Endothelial cell of umbilical vein (primary cell): ENCODE measurements at regions not wholly inside any gene's neighbourhood (a gene's known extent, or its start where the extent isn't known, plus 50 kb on each side); places are given as distances from the start of the nearest gene placed in this dataset.

Source experiments
- BruUV-seq: library from RNA; stranded (reverse); fragments of 400-500 nt; replicated peaks from 2 replicates; lab custom pipeline; 2021; lab: Mats Ljungman, UMichigan
- CTCF ChIA-PET: fragments of 300-600, 350-600 bp; sonication (Branson Sonifier 250); formaldehyde crosslinking; loops from one replicate; lab custom pipeline; 2021; ENCODE audit warnings: antibody characterized with exemption, inconsistent platforms; lab: Charles Lee
- POLR2A ChIA-PET: fragments of 300-600, 350-600 bp; sonication (Branson Sonifier 250); formaldehyde crosslinking; loops from one replicate; lab custom pipeline; 2021; ENCODE audit warnings: antibody characterized with exemption, inconsistent platforms; lab: Charles Lee
- DNase-seq: peaks from one replicate; pipeline ENCODE4 v3.0.0-alpha.2; 2011; ENCODE audit warnings: low read depth, low spot score
- FAIRE-seq: peaks from 2 replicates; lab custom pipeline; 2011; peaks lifted over from hg19 to GRCh38; lab: Jason Lieb, UNC
- H2AFZ ChIP-seq: 2 replicates; pipeline ENCODE4 v1.6.0; 2012; ENCODE audit warnings: low read depth, low read length, control low read depth, inconsistent platforms
- H3K27ac ChIP-seq: 2 replicates; pipeline ENCODE4 v1.5.1; 2011; ENCODE audit warnings: low read depth, mild to moderate bottlenecking, control low read depth, low read length, moderate library complexity; ENCODE audit not compliant: insufficient read depth
- H3K27me3 ChIP-seq, 2 experiments: 2 replicates each; pipeline versions ENCODE4 v1.6.0 to v1.6.1; 2011; ENCODE audit warnings: low read length in 2 of 2, mixed read lengths in 1 of 2; ENCODE audit not compliant: control insufficient read depth in 2 of 2, insufficient read depth in 2 of 2
- H3K36me3 ChIP-seq, 2 experiments: 2 replicates in 1 of 2; 3 replicates in 1 of 2; pipeline ENCODE4 v1.5.1; 2011; ENCODE audit warnings: low read length in 2 of 2, mild to moderate bottlenecking in 1 of 2, moderate library complexity in 1 of 2; ENCODE audit not compliant: control insufficient read depth in 2 of 2, insufficient read depth in 2 of 2; ENCODE audit errors: extremely low read depth in 1 of 2
- H3K4me1 ChIP-seq: 3 replicates; pipeline ENCODE4 v1.5.1; 2011; ENCODE audit warnings: mild to moderate bottlenecking, low read length; ENCODE audit not compliant: control insufficient read depth, insufficient read depth; ENCODE audit errors: extremely low read depth
- H3K4me2 ChIP-seq: 2 replicates; pipeline ENCODE4 v1.6.1; 2011; ENCODE audit warnings: low read length, control low read depth, mixed read lengths; ENCODE audit not compliant: insufficient read depth
- H3K4me3 ChIP-seq, 3 experiments: fragments of 200-600 bp in 1 of 3; sonication (generic), shearing (Covaris generic) in 1 of 3; replicated peaks in 1 of 3; 2 replicates each; pipeline ENCODE4 v1.5.1; 2011 to 2016; ENCODE audit warnings: control low read depth in 3 of 3, low read length in 3 of 3, mild to moderate bottlenecking in 2 of 3, inconsistent platforms in 1 of 3, low read depth in 1 of 3, moderate library complexity in 1 of 3; ENCODE audit not compliant: insufficient read depth in 1 of 3
- H3K79me2 ChIP-seq: 2 replicates; pipeline ENCODE4 v1.6.0; 2012; ENCODE audit warnings: low read length, inconsistent platforms; ENCODE audit not compliant: control insufficient read depth, insufficient read depth
- H3K9ac ChIP-seq: replicated peaks from 2 replicates; pipeline ENCODE3; 2011; ENCODE audit warnings: low read length, control low read depth; ENCODE audit not compliant: insufficient read depth; ENCODE audit errors: extremely low read depth
- H3K9me1 ChIP-seq: replicated peaks from 3 replicates; pipeline ENCODE4 v1.6.0; 2011; ENCODE audit warnings: mild to moderate bottlenecking, low read length; ENCODE audit not compliant: control insufficient read depth, insufficient read depth; ENCODE audit errors: extremely low read depth
- H3K9me3 ChIP-seq: replicated peaks from 2 replicates; pipeline ENCODE4 v1.5.1; 2012; ENCODE audit warnings: low read length, inconsistent platforms; ENCODE audit not compliant: control insufficient read depth, insufficient read depth
- H4K20me1 ChIP-seq: replicated peaks from 2 replicates; pipeline ENCODE3; 2011; ENCODE audit warnings: mild to moderate bottlenecking, low read length; ENCODE audit not compliant: control insufficient read depth, insufficient read depth; ENCODE audit errors: extremely low read depth
- CTCF ChIP-seq, 2 donors: IDR thresholded peaks; 1 replicate in 1 of 2; 2 replicates in 1 of 2; pipeline ENCODE4 v1.5.1; 2011; ENCODE audit warnings: low read length in 2 of 2, mild to moderate bottlenecking in 2 of 2, moderate library complexity in 2 of 2, control low read depth in 1 of 2, inconsistent platforms in 1 of 2, low read depth in 1 of 2; ENCODE audit not compliant: insufficient read depth in 1 of 2; ENCODE audit errors: extremely low read depth in 1 of 2
- EZH2 ChIP-seq: IDR thresholded peaks from 2 replicates; pipeline ENCODE4 v1.6.1; 2012; ENCODE audit warnings: borderline replicate concordance, low read depth, mild to moderate bottlenecking, moderate library complexity, low read length, inconsistent platforms; ENCODE audit not compliant: severe bottlenecking
- FOS ChIP-seq: IDR thresholded peaks from 2 replicates; pipeline ENCODE4 v1.6.1; 2011; ENCODE audit warnings: mild to moderate bottlenecking, low read length, moderate library complexity, borderline replicate concordance; ENCODE audit not compliant: insufficient read depth
- GATA2 ChIP-seq: IDR thresholded peaks from 2 replicates; pipeline ENCODE4 v1.7.0; 2011; ENCODE audit warnings: low read depth, mild to moderate bottlenecking, moderate library complexity, mixed read lengths, low read length; ENCODE audit not compliant: insufficient read length, insufficient read depth
- JUN ChIP-seq: IDR thresholded peaks from 2 replicates; pipeline ENCODE4 v1.6.1; 2011; ENCODE audit warnings: borderline replicate concordance, low read depth; ENCODE audit not compliant: insufficient read length, insufficient read depth
- MAX ChIP-seq: IDR thresholded peaks from 2 replicates; pipeline ENCODE4 v1.6.1; 2011; ENCODE audit not compliant: insufficient read depth, insufficient read length
- MYC ChIP-seq: IDR thresholded peaks from one replicate; pipeline ENCODE4 v1.6.1; 2011; ENCODE audit warnings: mild to moderate bottlenecking, low read depth, low read length
- POLR2A ChIP-seq: IDR thresholded peaks from 2 replicates; pipeline ENCODE4 v1.6.1; 2012; ENCODE audit warnings: low read depth, mild to moderate bottlenecking, control low read depth, low read length
- POLR2AphosphoS5 ChIP-seq: IDR thresholded peaks from 2 replicates; pipeline ENCODE4 v1.6.1; 2012; ENCODE audit warnings: low read depth, mild to moderate bottlenecking, control low read depth, low read length, moderate library complexity; ENCODE audit not compliant: insufficient read depth
- dilution Hi-C: fragments of 300-500 bp; cut with MboI; formaldehyde crosslinking; loops from one replicate; pipeline ENCODE4 v1.15.0; 2019; ENCODE audit warnings: low sequenced_read_pairs; ENCODE audit not compliant: extremely low pct_ligation_motif_present
- intact Hi-C: fragments of 100-400 bp; cut with micrococcal nuclease; formaldehyde crosslinking; loops from one replicate; pipeline ENCODE4 v1.10.0; 2022

GRCh38 chr22:48055827-48056226, 1293.4 kb downstream of the TBC1D22A start:
- no peak for DNase-seq
- H3K4me1 ChIP-seq, result no peaks in the 10 kb centered on the region
- H3K4me2 ChIP-seq, result no peak overlapping the region
- H2AFZ ChIP-seq, result no peak overlapping the region
- dilution Hi-C loops (no loop called here), intact Hi-C loops (no loop called here)
- no peaks in the 10 kb centered on the region for H3K36me3 ChIP-seq
- peaks cover 8% of the 10 kb centered on the region for H3K9me3 ChIP-seq
- no peak overlapping the region for H3K9ac ChIP-seq
- H3K79me2 ChIP-seq, result no peaks in the 10 kb centered on the region
- no peak overlapping the region for H3K4me3 ChIP-seq
- H4K20me1 ChIP-seq, result no peaks in the 10 kb centered on the region
- no peaks in the 10 kb centered on the region for H3K9me1 ChIP-seq
- H3K27me3 ChIP-seq, result no peaks in the 10 kb centered on the region
- H3K27ac ChIP-seq, result no peak overlapping the region
- ChIA-PET POLR2A (no interaction called here), CTCF (no interaction called here)
- TF ChIP-seq JUN, result no peak
- TF ChIP-seq MYC, result no peak
- TF ChIP-seq POLR2AphosphoS5, result no peak
- TF ChIP-seq FOS, result no peak
- TF ChIP-seq GATA2, result no peak
- no peak for TF ChIP-seq POLR2A
- TF ChIP-seq EZH2, result no peak
- no peak for TF ChIP-seq MAX
- no peak for TF ChIP-seq CTCF (IDR thresholded peaks at IDR 0.05; ENCODE audit: extremely low read depth in 1 of 2, insufficient read depth in 1 of 2, low read depth in 1 of 2, low read length in 2 of 2)
- no peak for FAIRE-seq
- BruUV-seq, result no TSS peak
